ENCODE measurements at regions not wholly inside any gene's neighbourhood (a gene's known extent, or its start where the extent isn't known, plus 50 kb on each side); places are given as distances from the start of the nearest gene placed in this dataset.

DNA sequence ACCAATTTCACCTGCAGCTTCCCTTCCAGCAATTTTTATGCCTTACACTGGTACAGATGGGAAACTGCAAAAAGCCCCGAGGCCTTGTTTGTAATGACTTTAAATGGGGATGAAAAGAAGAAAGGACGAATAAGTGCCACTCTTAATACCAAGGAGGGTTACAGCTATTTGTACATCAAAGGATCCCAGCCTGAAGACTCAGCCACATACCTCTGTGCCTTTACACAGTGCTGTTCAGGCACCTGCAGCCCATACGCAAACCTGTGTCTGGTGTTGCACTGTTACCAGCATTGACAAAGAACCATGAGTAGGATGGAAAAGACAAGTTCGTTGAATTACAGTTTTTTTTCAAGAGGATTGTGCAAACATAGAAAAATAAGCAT is 432.0 kb upstream of the OR4E1 start (continued):
- TF ChIP-seq, protein P1, sequence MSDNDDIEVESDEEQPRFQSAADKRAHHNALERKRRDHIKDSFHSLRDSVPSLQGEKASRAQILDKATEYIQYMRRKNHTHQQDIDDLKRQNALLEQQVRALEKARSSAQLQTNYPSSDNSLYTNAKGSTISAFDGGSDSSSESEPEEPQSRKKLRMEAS (IDR thresholded peaks at IDR 0.05; ENCODE audit: low read depth, low read length) = no peak
- no peak for TF ChIP-seq E2F4 (IDR thresholded peaks at IDR 0.05; ENCODE audit: low read depth, low read length)
- TF ChIP-seq KDM1A (IDR thresholded peaks at IDR 0.05; ENCODE audit: borderline replicate concordance) = no peak
- no peak for TF ChIP-seq ETV6 (conservative IDR thresholded peaks at IDR 0.05 in 1 of 2, IDR thresholded peaks at IDR 0.05 in 1 of 2; ENCODE audit: borderline replicate concordance in 1 of 2, low read depth in 1 of 2)
- TF ChIP-seq EGR1 (IDR thresholded peaks at IDR 0.05; ENCODE audit: borderline replicate concordance in 1 of 2, low read depth in 2 of 2, low read length in 2 of 2) = no peak
- no peak for TF ChIP-seq BMI1 (IDR thresholded peaks at IDR 0.05; ENCODE audit: borderline replicate concordance)
- no peak for TF ChIP-seq RB1 (IDR thresholded peaks at IDR 0.05; ENCODE audit: borderline replicate concordance)

DNA sequence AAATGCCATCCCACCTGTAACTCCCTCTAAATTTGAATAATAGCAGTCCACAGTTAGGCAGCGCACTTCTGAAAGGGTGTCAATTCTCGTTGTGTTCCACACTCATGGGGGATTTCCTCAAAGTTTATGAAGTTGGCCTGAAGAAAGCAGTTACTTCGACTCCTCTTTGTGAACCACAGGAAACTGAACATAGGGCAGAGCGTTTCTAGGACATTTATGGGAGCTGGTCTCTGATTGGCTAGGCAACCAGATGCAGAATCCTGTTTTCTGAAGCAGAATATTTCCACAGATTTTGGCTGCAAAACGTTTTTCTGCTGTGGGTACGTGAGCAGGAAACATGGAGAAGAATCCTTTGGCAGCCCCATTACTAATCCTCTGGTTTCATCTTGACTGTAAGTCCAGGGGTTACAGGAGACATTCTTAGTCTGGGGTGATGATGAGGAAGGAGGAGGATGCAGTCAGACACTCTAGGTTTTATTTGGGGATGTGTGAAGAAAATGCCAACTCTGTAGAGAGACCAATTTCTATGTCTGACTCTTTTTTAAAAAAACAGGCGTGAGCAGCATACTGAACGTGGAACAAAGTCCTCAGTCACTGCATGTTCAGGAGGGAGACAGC is 431.5 kb upstream of the OR4E1 start:
- DNase-seq (ENCODE audit: low read depth, low spot score) (no peak), FAIRE-seq (no peak), ATAC-seq (no peak; the same call in 2 of the 3 replicates)
- 6% methylated on average over 8 of the region's 8 CpGs for WGBS (ENCODE audit: insufficient coverage, insufficient replicate concordance, low lambda C conversion rate, missing lambda C conversion rate)
- no TSS peak for BruUV-seq (replicated peaks)
- Histone ChIP-seq H3K27ac (ENCODE audit: control insufficient read depth, insufficient read depth) (no peak overlapping the region), H2AFZ (ENCODE audit: control insufficient read depth, low read depth, low read length) (no peak overlapping the region), H3K9ac (ENCODE audit: control insufficient read depth, insufficient read depth, low read length) (no peak overlapping the region), H3K4me1 (ENCODE audit: control insufficient read depth, insufficient read depth, low read length) (no peaks in the 10 kb centered on the region), H3K9me3 (replicated peaks; ENCODE audit: control insufficient read depth, insufficient read depth, low read length) (no peaks in the 10 kb centered on the region), H3K36me3 (ENCODE audit: control insufficient read depth in 2 of 2, insufficient read depth in 2 of 2, low read length in 1 of 2) (no peaks in the 10 kb centered on the region), H3K79me2 (ENCODE audit: control insufficient read depth, insufficient read depth, low read length) (no peaks in the 10 kb centered on the region), H3K4me2 (ENCODE audit: control insufficient read depth, insufficient read depth) (no peak overlapping the region), H3K27me3 (replicated peaks in 1 of 2; ENCODE audit: control insufficient read depth in 2 of 2, insufficient read depth in 2 of 2, low read length in 1 of 2) (no peaks in the 10 kb centered on the region), H3K4me3 (no peak overlapping the region), H4K20me1 (ENCODE audit: control insufficient read depth, insufficient read depth) (no peaks in the 10 kb centered on the region; the same call in 1 of the 2 replicates)
- ChIA-PET RAD21 (ENCODE audit: unreplicated experiment) (no interaction called here), CTCF (interaction anchor here (1.9 kb wide), 1 partner anchor 21 kb away, joined by 5 read pairs; no protein-coding TSS in a partner anchor), POLR2A (no interaction called here), SMC1A (ENCODE audit: uncharacterized antibody, unreplicated experiment) (no interaction called here)
- intact Hi-C loops (cut with micrococcal nuclease; ENCODE audit: unreplicated experiment) = no loop called here
- TF ChIP-seq TCF12 (IDR thresholded peaks at IDR 0.05; ENCODE audit: low read depth, low read length) (no peak), E2F4 (IDR thresholded peaks at IDR 0.05; ENCODE audit: low read depth, low read length) (no peak), ZNF217 (IDR thresholded peaks at IDR 0.05) (no peak), CREM (IDR thresholded peaks at IDR 0.05; ENCODE audit: low read depth) (no peak), RAD51 (IDR thresholded peaks at IDR 0.05) (no peak), CHD4 (IDR thresholded peaks at IDR 0.05) (no peak), ZBED1 (IDR thresholded peaks at IDR 0.05; ENCODE audit: borderline replicate concordance) (no peak), STAT1 (conservative IDR thresholded peaks at IDR 0.05) (no peak)
- TF ChIP-seq, protein P2, sequence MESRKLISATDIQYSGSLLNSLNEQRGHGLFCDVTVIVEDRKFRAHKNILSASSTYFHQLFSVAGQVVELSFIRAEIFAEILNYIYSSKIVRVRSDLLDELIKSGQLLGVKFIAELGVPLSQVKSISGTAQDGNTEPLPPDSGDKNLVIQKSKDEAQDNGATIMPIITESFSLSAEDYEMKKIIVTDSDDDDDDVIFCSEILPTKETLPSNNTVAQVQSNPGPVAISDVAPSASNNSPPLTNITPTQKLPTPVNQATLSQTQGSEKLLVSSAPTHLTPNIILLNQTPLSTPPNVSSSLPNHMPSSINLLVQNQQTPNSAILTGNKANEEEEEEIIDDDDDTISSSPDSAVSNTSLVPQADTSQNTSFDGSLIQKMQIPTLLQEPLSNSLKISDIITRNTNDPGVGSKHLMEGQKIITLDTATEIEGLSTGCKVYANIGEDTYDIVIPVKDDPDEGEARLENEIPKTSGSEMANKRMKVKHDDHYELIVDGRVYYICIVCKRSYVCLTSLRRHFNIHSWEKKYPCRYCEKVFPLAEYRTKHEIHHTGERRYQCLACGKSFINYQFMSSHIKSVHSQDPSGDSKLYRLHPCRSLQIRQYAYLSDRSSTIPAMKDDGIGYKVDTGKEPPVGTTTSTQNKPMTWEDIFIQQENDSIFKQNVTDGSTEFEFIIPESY (IDR thresholded peaks at IDR 0.05) = no peak
- in situ Hi-C loops (cut with MboI) = no loop called here
